SK-N-SH (cell line): ENCODE measurements at regions not wholly inside any gene's neighbourhood (a gene's known extent, or its start where the extent isn't known, plus 50 kb on each side); places are given as distances from the start of the nearest gene placed in this dataset.

Source experiments
- CTCF ChIA-PET: fragments of 300-600, 350-600 bp; formaldehyde crosslinking; extraction: SDS; loops from one replicate; lab custom pipeline; 2021; lab: Yijun Ruan, JAX
- POLR2A ChIA-PET: fragments of 350-600 bp; sonication (Branson Sonifier 250); formaldehyde crosslinking; extraction: SDS; loops from one replicate; lab custom pipeline; 2020; ENCODE audit warnings: antibody characterized with exemption, inconsistent platforms; lab: Yijun Ruan, JAX
- DNase-seq: peaks from one replicate; pipeline ENCODE4 v3.0.0; 2012
- H2AFZ ChIP-seq: fragments of 200-600 bp; sonication (generic); 2 replicates; pipeline ENCODE4 v1.8.1; 2016; ENCODE audit warnings: antibody characterized with exemption, mild to moderate bottlenecking, low read depth
- H3F3A ChIP-seq: fragments of 200-600 bp; sonication (generic); replicated peaks from 2 replicates; pipeline ENCODE3; 2016; ENCODE audit warnings: antibody characterized with exemption, mild to moderate bottlenecking; ENCODE audit not compliant: insufficient read depth
- H3K27ac ChIP-seq, 2 experiments: fragments of 200-500 bp in 1 of 2; fragments of 200-600 bp in 1 of 2; sonication (Bioruptor generic) in 1 of 2; sonication (generic), shearing (Covaris generic) in 1 of 2; 2 replicates each; pipeline versions ENCODE4 v1.5.1 to v1.6.1; 2014 to 2016; ENCODE audit warnings: low read depth in 2 of 2, inconsistent platforms in 1 of 2, low read length in 1 of 2, mild to moderate bottlenecking in 1 of 2, mixed read lengths in 1 of 2
- H3K27me3 ChIP-seq: fragments of 200-600 bp; sonication (generic), shearing (Covaris generic); 2 replicates; pipeline ENCODE4 v1.6.1; 2016; ENCODE audit warnings: mixed run types; ENCODE audit not compliant: insufficient read depth
- H3K36me3 ChIP-seq, 2 experiments: fragments of 200-500 bp in 1 of 2; fragments of 200-600 bp in 1 of 2; sonication (Bioruptor generic) in 1 of 2; sonication (generic) in 1 of 2; replicated peaks in 1 of 2; 2 replicates each; pipeline versions ENCODE3 to v1.5.1; 2014 to 2016; ENCODE audit warnings: low read length in 1 of 2, mild to moderate bottlenecking in 1 of 2; ENCODE audit not compliant: insufficient read depth in 2 of 2, control insufficient read depth in 1 of 2
- H3K4me1 ChIP-seq, 2 experiments: fragments of 200-500 bp in 1 of 2; fragments of 200-600 bp in 1 of 2; sonication (Bioruptor generic) in 1 of 2; sonication (generic), shearing (Covaris generic) in 1 of 2; 2 replicates each; pipeline versions ENCODE4 v1.5.1 to v1.6.1; 2014 to 2016; ENCODE audit warnings: low read depth in 1 of 2, low read length in 1 of 2, mixed run types in 1 of 2; ENCODE audit not compliant: insufficient read depth in 2 of 2, control insufficient read depth in 1 of 2
- H3K4me2 ChIP-seq: fragments of 200-600 bp; sonication (generic), shearing (Covaris generic); 2 replicates; pipeline ENCODE4 v1.6.1; 2017; ENCODE audit warnings: mixed run types
- H3K4me3 ChIP-seq, 2 experiments: fragments of 200-500 bp in 1 of 2; fragments of 200-600 bp in 1 of 2; sonication (Bioruptor generic) in 1 of 2; sonication (generic), shearing (Covaris generic) in 1 of 2; 2 replicates each; pipeline versions ENCODE4 v1.5.1 to v1.8.1; 2014 to 2016; ENCODE audit warnings: low read depth in 2 of 2, inconsistent platforms in 1 of 2, low read length in 1 of 2, mild to moderate bottlenecking in 1 of 2, mixed read lengths in 1 of 2, moderate library complexity in 1 of 2
- H3K79me2 ChIP-seq: fragments of 200-600 bp; sonication (generic); 2 replicates; pipeline ENCODE4 v1.8.1; 2017; ENCODE audit warnings: mild to moderate bottlenecking; ENCODE audit not compliant: insufficient read depth
- H3K9ac ChIP-seq: fragments of 200-600 bp; sonication (generic); 2 replicates; pipeline ENCODE4 v1.6.1; 2017; ENCODE audit warnings: mixed run types
- H3K9me2 ChIP-seq: fragments of 200-600 bp; sonication (generic); 2 replicates; pipeline ENCODE4 v1.6.1; 2017; ENCODE audit warnings: mixed run types
- H3K9me3 ChIP-seq: fragments of 200-600 bp; sonication (generic); 2 replicates; pipeline ENCODE4 v1.6.1; 2017; ENCODE audit warnings: mixed run types, mild to moderate bottlenecking, moderate library complexity
- H4K20me1 ChIP-seq: fragments of 200-600 bp; sonication (generic); 2 replicates; pipeline ENCODE4 v1.6.1; 2017; ENCODE audit warnings: mild to moderate bottlenecking, mixed run types; ENCODE audit not compliant: insufficient read depth
- CHD2 ChIP-seq: fragments of 150-350 bp; IDR thresholded peaks from 2 replicates; pipeline ENCODE4 v1.6.1; 2018; ENCODE audit warnings: low read length; ENCODE audit not compliant: partially characterized antibody
- ELF1 ChIP-seq: IDR thresholded peaks from 2 replicates; pipeline ENCODE4 v1.4.0; 2012
- FOSL2 ChIP-seq: IDR thresholded peaks from 2 replicates; pipeline ENCODE4 v1.4.0; 2012; ENCODE audit warnings: low read depth, mild to moderate bottlenecking, moderate library complexity, borderline replicate concordance
- FOXJ3 ChIP-seq: sonication (generic); formaldehyde crosslinking; IDR thresholded peaks from 2 replicates; pipeline ENCODE4 v1.5.1; 2020; ENCODE audit warnings: mild to moderate bottlenecking, missing genetic modification reagents
- FOXM1 ChIP-seq: IDR thresholded peaks from 2 replicates; pipeline ENCODE4 v1.4.0; 2012; ENCODE audit warnings: low read depth, mild to moderate bottlenecking
- GABPA ChIP-seq: IDR thresholded peaks from 2 replicates; pipeline ENCODE4 v1.4.0; 2012; ENCODE audit warnings: low read depth, mild to moderate bottlenecking
- GATA2 ChIP-seq: sonication (generic); formaldehyde crosslinking; IDR thresholded peaks from 2 replicates; pipeline ENCODE4 v1.5.0; 2020; ENCODE audit warnings: mild to moderate bottlenecking, missing genetic modification reagents
- JUND ChIP-seq: IDR thresholded peaks from 2 replicates; pipeline ENCODE4 v1.4.0; 2012
- MEF2A ChIP-seq: IDR thresholded peaks from 2 replicates; pipeline ENCODE4 v1.4.0; 2012; ENCODE audit warnings: low read depth, borderline replicate concordance
- NFIC ChIP-seq: IDR thresholded peaks from 2 replicates; pipeline ENCODE4 v1.4.0; 2012; ENCODE audit warnings: borderline replicate concordance
- NRF1 ChIP-seq: IDR thresholded peaks from 2 replicates; pipeline ENCODE4 v1.6.1; 2012; ENCODE audit warnings: low read depth, mild to moderate bottlenecking, low read length
- POLR2AphosphoS5 ChIP-seq: IDR thresholded peaks from 2 replicates; pipeline ENCODE4 v1.6.1; 2012; ENCODE audit warnings: low read depth, low read length
- RCOR1 ChIP-seq: fragments of 150-350 bp; IDR thresholded peaks from 2 replicates; pipeline ENCODE4 v1.6.1; 2017; ENCODE audit warnings: antibody characterized with exemption, low read length
- RFX5 ChIP-seq: IDR thresholded peaks from 2 replicates; pipeline ENCODE4 v1.6.1; 2012; ENCODE audit warnings: mild to moderate bottlenecking, improper control_type of control experiment, low read length
- RXRA ChIP-seq: IDR thresholded peaks from 2 replicates; pipeline ENCODE4 v1.4.0; 2012; ENCODE audit warnings: low read depth, mild to moderate bottlenecking, borderline replicate concordance
- TAF1 ChIP-seq: IDR thresholded peaks from 2 replicates; pipeline ENCODE4 v1.6.1; 2012; ENCODE audit warnings: low read depth, mild to moderate bottlenecking, low read length, moderate library complexity, borderline replicate concordance
- YY1 ChIP-seq: IDR thresholded peaks from 2 replicates; pipeline ENCODE4 v1.4.0; 2012; ENCODE audit warnings: low read depth, mild to moderate bottlenecking
- WGBS: methylation state at CpG from one replicate; pipeline ENCODE4 v1.1.6; 2017; ENCODE audit warnings: low lambda C conversion rate; 5-methylcytosine and 5-hydroxymethylcytosine counted together
- TF ChIP-seq, protein P1 (sequence below): fragments of 200-600 bp; sonication (generic); IDR thresholded peaks from 2 replicates; pipeline ENCODE4 v1.6.1; 2017; ENCODE audit warnings: antibody characterized with exemption, mild to moderate bottlenecking, moderate library complexity
- TF ChIP-seq, protein P2 (sequence below): IDR thresholded peaks from 2 replicates; pipeline ENCODE4 v1.4.0; 2012; ENCODE audit warnings: low read depth, borderline replicate concordance
- TF ChIP-seq, protein P3 (sequence below): fragments of 150-350 bp; IDR thresholded peaks from 2 replicates; pipeline ENCODE4 v1.6.1; 2016; ENCODE audit warnings: mild to moderate bottlenecking, low read depth, low read length
- TF ChIP-seq, protein P4 (sequence below): IDR thresholded peaks from 2 replicates; pipeline ENCODE4 v1.4.0; 2012; ENCODE audit warnings: low read depth
- TF ChIP-seq, protein P5 (sequence below): IDR thresholded peaks from 2 replicates; pipeline ENCODE4; 2012

DNA sequence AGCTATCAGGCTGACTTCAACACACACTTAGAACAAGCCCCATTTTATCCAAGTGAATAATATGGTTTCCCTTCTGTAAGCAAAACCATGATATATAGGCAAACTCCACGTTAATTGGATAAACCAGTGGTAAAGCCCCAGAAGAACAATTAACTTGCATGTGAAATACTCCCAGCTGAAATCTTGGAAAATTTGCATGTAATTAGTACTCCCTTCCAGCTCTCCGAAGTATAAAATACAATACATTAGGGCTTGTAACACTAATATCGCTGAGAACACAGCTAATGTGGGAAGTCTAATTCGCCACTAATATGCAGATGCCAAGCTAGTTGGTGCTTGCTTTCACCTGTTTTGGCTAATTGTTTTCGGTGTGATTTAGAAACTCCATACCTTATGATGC, 859.0 kb upstream of the AUTS2 start:
- Histone ChIP-seq H3K36me3 (no peaks in the 10 kb centered on the region), H3K9me3 (no peaks in the 10 kb centered on the region), H3K9me2 (no peaks in the 10 kb centered on the region), H3K79me2 (no peaks in the 10 kb centered on the region), H3F3A (no peaks in the 10 kb centered on the region), H3K4me1 (no peaks in the 10 kb centered on the region), H3K9ac (no peak overlapping the region), H3K4me2 (no peak overlapping the region), H4K20me1 (no peaks in the 10 kb centered on the region), H3K4me3 (no peak overlapping the region), H3K27ac (no peak overlapping the region), H3K27me3 (no peaks in the 10 kb centered on the region), H2AFZ (no peak overlapping the region)
- TF ChIP-seq GATA2 (CRISPR knock-in tag) (no peak), NRF1 (no peak), RXRA (no peak), CHD2 (no peak), TAF1 (no peak), GABPA (no peak), FOXM1 (no peak), RFX5 (no peak), RCOR1 (no peak), FOSL2 (no peak), POLR2AphosphoS5 (no peak), FOXJ3 (no peak)
- TF ChIP-seq, protein P1, sequence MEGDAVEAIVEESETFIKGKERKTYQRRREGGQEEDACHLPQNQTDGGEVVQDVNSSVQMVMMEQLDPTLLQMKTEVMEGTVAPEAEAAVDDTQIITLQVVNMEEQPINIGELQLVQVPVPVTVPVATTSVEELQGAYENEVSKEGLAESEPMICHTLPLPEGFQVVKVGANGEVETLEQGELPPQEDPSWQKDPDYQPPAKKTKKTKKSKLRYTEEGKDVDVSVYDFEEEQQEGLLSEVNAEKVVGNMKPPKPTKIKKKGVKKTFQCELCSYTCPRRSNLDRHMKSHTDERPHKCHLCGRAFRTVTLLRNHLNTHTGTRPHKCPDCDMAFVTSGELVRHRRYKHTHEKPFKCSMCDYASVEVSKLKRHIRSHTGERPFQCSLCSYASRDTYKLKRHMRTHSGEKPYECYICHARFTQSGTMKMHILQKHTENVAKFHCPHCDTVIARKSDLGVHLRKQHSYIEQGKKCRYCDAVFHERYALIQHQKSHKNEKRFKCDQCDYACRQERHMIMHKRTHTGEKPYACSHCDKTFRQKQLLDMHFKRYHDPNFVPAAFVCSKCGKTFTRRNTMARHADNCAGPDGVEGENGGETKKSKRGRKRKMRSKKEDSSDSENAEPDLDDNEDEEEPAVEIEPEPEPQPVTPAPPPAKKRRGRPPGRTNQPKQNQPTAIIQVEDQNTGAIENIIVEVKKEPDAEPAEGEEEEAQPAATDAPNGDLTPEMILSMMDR = no peak
- TF ChIP-seq, protein P2, sequence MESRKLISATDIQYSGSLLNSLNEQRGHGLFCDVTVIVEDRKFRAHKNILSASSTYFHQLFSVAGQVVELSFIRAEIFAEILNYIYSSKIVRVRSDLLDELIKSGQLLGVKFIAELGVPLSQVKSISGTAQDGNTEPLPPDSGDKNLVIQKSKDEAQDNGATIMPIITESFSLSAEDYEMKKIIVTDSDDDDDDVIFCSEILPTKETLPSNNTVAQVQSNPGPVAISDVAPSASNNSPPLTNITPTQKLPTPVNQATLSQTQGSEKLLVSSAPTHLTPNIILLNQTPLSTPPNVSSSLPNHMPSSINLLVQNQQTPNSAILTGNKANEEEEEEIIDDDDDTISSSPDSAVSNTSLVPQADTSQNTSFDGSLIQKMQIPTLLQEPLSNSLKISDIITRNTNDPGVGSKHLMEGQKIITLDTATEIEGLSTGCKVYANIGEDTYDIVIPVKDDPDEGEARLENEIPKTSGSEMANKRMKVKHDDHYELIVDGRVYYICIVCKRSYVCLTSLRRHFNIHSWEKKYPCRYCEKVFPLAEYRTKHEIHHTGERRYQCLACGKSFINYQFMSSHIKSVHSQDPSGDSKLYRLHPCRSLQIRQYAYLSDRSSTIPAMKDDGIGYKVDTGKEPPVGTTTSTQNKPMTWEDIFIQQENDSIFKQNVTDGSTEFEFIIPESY = no peak
- ChIA-PET POLR2A (no interaction called here), CTCF (interaction anchor here (0.8 to 1.1 kb wide), 2 partner anchors 8 to 37 kb away, joined by 3 read pairs; no protein-coding TSS in a partner anchor)
- no peak for DNase-seq
- 77% methylated on average over 5 of the region's 5 CpGs for WGBS

DNA sequence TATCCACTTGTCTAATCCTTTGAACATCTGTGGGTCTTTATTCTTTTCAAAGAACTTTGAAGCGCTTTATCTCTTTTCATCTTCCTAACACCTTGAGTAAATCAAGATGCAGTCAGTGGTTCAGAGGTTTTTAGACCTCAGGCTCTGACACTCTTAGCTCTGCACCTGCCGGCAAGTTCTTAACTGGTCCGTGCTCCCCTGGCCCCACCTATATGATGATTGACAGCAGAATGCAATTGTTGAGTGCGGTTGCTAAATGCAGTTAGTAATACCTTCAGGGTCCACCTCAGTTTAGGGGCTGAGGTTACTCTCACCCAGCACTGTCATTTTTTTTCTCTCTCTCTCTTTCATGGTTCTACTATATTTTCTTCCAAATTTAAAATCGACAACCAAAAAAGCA, 854.2 kb upstream of the AUTS2 start:
- ChIA-PET POLR2A (no interaction called here), CTCF (no interaction called here)
- Histone ChIP-seq H3K9me2 (no peaks in the 10 kb centered on the region), H3K9me3 (no peaks in the 10 kb centered on the region), H3K36me3 (no peaks in the 10 kb centered on the region), H3K27ac (no peak overlapping the region), H3K4me1 (no peaks in the 10 kb centered on the region), H3K9ac (no peak overlapping the region), H4K20me1 (no peaks in the 10 kb centered on the region), H3K4me2 (no peak overlapping the region), H3F3A (no peaks in the 10 kb centered on the region), H3K79me2 (no peaks in the 10 kb centered on the region), H3K4me3 (no peak overlapping the region), H3K27me3 (no peaks in the 10 kb centered on the region), H2AFZ (no peak overlapping the region)
- 81% methylated on average over 5 of the region's 5 CpGs for WGBS
- no peak for DNase-seq
- TF ChIP-seq MEF2A (no peak), FOXJ3 (no peak), ELF1 (no peak), YY1 (no peak), RXRA (no peak), NFIC (no peak), CHD2 (no peak), GATA2 (CRISPR knock-in tag) (no peak), RCOR1 (no peak), JUND (no peak)
- TF ChIP-seq, protein P3, sequence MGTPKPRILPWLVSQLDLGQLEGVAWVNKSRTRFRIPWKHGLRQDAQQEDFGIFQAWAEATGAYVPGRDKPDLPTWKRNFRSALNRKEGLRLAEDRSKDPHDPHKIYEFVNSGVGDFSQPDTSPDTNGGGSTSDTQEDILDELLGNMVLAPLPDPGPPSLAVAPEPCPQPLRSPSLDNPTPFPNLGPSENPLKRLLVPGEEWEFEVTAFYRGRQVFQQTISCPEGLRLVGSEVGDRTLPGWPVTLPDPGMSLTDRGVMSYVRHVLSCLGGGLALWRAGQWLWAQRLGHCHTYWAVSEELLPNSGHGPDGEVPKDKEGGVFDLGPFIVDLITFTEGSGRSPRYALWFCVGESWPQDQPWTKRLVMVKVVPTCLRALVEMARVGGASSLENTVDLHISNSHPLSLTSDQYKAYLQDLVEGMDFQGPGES = no peak
- TF ChIP-seq, protein P2 = no peak
- TF ChIP-seq, protein P4, sequence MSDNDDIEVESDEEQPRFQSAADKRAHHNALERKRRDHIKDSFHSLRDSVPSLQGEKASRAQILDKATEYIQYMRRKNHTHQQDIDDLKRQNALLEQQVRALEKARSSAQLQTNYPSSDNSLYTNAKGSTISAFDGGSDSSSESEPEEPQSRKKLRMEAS = no peak
- TF ChIP-seq, protein P5, sequence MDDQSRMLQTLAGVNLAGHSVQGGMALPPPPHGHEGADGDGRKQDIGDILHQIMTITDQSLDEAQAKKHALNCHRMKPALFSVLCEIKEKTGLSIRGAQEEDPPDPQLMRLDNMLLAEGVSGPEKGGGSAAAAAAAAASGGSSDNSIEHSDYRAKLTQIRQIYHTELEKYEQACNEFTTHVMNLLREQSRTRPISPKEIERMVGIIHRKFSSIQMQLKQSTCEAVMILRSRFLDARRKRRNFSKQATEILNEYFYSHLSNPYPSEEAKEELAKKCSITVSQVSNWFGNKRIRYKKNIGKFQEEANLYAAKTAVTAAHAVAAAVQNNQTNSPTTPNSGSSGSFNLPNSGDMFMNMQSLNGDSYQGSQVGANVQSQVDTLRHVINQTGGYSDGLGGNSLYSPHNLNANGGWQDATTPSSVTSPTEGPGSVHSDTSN = no peak
